Glutamatergic neuron (in vitro differentiated cells): ENCODE measurements at regions not wholly inside any gene's neighbourhood (a gene's known extent, or its start where the extent isn't known, plus 50 kb on each side); places are given as distances from the start of the nearest gene placed in this dataset.
"Not testable (repeated sequence)": the region's sequence is repeated elsewhere in the genome, so short reads cannot be mapped to it uniquely, and the experiment has no call there.

Source experiments
- DNase-seq: peaks from one replicate; pipeline ENCODE4 v3.0.0; 2022
- H3K27ac Mint-ChIP-seq: one replicate; pipeline ENCODE4 v1.8.0; 2020; ENCODE audit warnings: mild to moderate bottlenecking, mixed read lengths, inconsistent platforms; ENCODE audit not compliant: unreplicated experiment
- H3K27me3 Mint-ChIP-seq: one replicate; pipeline ENCODE4 v1.8.0; 2020; ENCODE audit warnings: mild to moderate bottlenecking, moderate library complexity, mixed read lengths, inconsistent platforms; ENCODE audit not compliant: unreplicated experiment
- H3K36me3 Mint-ChIP-seq: one replicate; pipeline ENCODE4 v1.8.0; 2020; ENCODE audit warnings: mild to moderate bottlenecking, mixed read lengths, inconsistent platforms; ENCODE audit not compliant: unreplicated experiment
- H3K4me1 Mint-ChIP-seq: one replicate; pipeline ENCODE4 v1.8.0; 2020; ENCODE audit warnings: mild to moderate bottlenecking, low read depth, mixed read lengths, inconsistent platforms; ENCODE audit not compliant: unreplicated experiment
- H3K4me3 Mint-ChIP-seq: one replicate; pipeline ENCODE4 v1.8.0; 2020; ENCODE audit warnings: mild to moderate bottlenecking, mixed read lengths, inconsistent platforms; ENCODE audit not compliant: unreplicated experiment
- H3K9me3 Mint-ChIP-seq: one replicate; pipeline ENCODE4 v1.8.0; 2020; ENCODE audit warnings: mild to moderate bottlenecking, moderate library complexity, mixed read lengths, inconsistent platforms; ENCODE audit not compliant: unreplicated experiment
- TF ChIP-seq, protein P1 (sequence below): fragments of 200-600 bp; sonication (generic); IDR thresholded peaks from one replicate; pipeline ENCODE4 v1.5.0; 2021; ENCODE audit not compliant: partially characterized antibody, unreplicated experiment

DNA sequence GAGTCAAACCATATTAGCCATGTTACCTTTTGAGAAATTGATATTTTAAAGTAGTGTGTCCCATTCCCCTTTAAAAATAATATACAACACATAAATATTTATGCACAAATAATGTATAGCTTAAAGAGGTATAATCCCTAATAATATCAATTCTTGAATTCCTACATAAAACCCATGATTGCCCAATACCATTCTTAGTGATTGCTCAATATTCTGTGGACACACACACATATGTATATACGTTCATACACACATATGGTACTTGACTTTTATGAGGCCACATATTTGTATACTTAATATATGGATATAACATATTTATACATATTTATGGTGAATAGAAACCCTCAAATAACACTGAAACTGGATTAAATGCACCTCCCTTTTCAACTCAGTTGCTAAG, 367.4 kb downstream of the ZBBX start:
- H3K4me3 Mint-ChIP-seq: no peak overlapping the region
- peaks cover 3% of the 10 kb centered on the region for H3K9me3 Mint-ChIP-seq
- no peak overlapping the region for H3K27ac Mint-ChIP-seq
- H3K36me3 Mint-ChIP-seq: no peaks in the 10 kb centered on the region
- DNase-seq: no peak
- TF ChIP-seq, protein P1, sequence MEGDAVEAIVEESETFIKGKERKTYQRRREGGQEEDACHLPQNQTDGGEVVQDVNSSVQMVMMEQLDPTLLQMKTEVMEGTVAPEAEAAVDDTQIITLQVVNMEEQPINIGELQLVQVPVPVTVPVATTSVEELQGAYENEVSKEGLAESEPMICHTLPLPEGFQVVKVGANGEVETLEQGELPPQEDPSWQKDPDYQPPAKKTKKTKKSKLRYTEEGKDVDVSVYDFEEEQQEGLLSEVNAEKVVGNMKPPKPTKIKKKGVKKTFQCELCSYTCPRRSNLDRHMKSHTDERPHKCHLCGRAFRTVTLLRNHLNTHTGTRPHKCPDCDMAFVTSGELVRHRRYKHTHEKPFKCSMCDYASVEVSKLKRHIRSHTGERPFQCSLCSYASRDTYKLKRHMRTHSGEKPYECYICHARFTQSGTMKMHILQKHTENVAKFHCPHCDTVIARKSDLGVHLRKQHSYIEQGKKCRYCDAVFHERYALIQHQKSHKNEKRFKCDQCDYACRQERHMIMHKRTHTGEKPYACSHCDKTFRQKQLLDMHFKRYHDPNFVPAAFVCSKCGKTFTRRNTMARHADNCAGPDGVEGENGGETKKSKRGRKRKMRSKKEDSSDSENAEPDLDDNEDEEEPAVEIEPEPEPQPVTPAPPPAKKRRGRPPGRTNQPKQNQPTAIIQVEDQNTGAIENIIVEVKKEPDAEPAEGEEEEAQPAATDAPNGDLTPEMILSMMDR: no peak
- no peaks in the 10 kb centered on the region for H3K27me3 Mint-ChIP-seq
- no peaks in the 10 kb centered on the region for H3K4me1 Mint-ChIP-seq

DNA sequence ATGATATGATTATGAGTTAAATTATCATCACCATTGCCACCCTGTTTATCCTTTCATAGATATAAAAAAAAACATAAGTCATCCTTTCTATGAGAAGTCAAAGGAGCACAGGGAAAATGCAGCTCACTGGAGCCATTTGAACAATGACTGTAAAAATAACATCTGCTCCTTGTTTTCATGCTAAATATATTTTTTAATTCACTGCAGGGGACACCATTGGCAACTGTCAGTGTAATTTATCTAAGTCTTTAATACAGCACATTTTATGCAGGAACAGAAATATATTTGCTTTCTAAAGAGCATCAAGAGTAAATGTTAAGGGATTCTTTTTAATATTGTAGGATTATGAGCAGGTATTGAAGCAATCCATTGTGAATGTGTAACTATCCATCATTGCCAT, 371.3 kb downstream of the ZBBX start:
- H3K27me3 Mint-ChIP-seq: no peaks in the 10 kb centered on the region
- H3K9me3 Mint-ChIP-seq: peaks cover 1% of the 10 kb centered on the region
- H3K4me1 Mint-ChIP-seq: no peaks in the 10 kb centered on the region
- no peak for DNase-seq
- TF ChIP-seq, protein P1: no peak
- no peak overlapping the region for H3K4me3 Mint-ChIP-seq
- no peaks in the 10 kb centered on the region for H3K36me3 Mint-ChIP-seq
- no peak overlapping the region for H3K27ac Mint-ChIP-seq

DNA sequence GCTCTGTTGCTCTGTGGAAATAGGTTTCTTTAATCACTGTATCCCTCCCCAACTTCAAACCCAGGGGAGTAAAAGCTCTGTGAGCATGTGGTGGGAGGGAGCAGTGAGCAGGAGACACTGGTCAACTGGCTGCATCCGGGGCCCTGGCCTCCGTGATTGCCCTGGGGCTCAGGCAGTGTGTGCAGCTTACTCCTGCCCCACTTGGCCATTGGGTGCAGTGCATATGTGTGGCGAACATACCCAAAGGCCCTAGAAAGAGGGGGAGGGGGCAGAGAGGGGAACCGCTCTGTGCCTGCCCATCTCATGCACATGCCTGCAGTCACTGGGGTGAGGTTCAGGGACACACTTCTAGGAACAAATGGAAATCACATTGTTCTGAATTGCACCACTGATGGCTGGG, 378.7 kb downstream of the ZBBX start:
- H3K4me3 Mint-ChIP-seq: no peak overlapping the region
- no peak for DNase-seq
- no peaks in the 10 kb centered on the region for H3K27me3 Mint-ChIP-seq
- peaks cover 3% of the 10 kb centered on the region for H3K9me3 Mint-ChIP-seq
- TF ChIP-seq, protein P1: no peak
- no peak overlapping the region for H3K27ac Mint-ChIP-seq
- H3K36me3 Mint-ChIP-seq: peaks cover 8% of the 10 kb centered on the region
- no peaks in the 10 kb centered on the region for H3K4me1 Mint-ChIP-seq

DNA sequence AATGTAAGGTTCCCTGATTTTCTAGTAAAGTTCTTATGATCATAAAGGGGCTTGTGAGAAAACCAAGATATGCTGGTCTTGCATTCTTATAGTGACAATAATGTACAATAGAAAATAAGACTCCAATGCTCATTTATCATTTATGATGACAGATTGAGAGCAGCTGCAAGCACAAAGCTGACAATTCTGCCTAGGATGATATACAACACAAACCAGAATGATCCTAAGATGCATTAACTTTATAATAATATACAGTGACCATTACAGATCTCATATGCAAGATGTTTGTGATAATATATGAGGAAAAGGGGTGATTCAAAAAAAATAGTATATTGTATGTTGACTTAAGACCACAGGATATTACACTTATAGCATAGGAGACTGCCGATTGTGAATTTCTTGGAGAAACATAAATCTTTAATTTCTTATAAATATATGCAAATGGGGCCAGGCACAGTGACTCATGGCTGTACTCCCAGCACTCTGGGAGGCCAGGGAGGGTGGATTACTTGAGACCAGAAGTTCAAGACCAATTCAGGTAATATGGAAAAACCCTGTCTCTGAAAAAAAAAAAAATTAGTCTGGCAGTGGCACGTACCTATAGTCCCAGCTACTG, 387.0 kb downstream of the ZBBX start:
- no peak for DNase-seq
- no peak overlapping the region for H3K4me3 Mint-ChIP-seq
- H3K36me3 Mint-ChIP-seq: no peaks in the 10 kb centered on the region
- no peaks in the 10 kb centered on the region for H3K27me3 Mint-ChIP-seq
- H3K9me3 Mint-ChIP-seq: peaks cover 1% of the 10 kb centered on the region
- TF ChIP-seq, protein P1: no peak
- no peaks in the 10 kb centered on the region for H3K4me1 Mint-ChIP-seq
- no peak overlapping the region for H3K27ac Mint-ChIP-seq

DNA sequence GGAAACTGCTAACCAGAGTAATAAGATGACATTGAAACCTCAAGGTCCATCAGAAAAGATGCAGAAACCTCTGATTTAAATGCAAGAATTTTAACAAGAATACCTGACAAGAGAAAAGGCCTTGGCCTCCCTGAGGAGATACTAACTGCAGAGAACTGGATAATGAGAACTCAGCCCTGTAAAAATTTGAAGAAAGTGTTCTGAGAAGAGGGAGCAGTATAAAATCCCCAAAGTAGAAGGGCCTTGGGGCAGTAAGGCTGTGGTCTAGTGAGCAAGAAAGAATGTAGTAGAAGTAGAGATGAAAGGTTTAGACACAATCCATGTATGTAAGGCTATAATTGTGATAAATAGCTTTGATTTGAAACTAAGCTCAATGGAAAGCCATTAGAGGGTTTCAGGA, 394.1 kb downstream of the ZBBX start:
- H3K4me1 Mint-ChIP-seq: no peaks in the 10 kb centered on the region
- no peak for DNase-seq
- H3K27me3 Mint-ChIP-seq: no peaks in the 10 kb centered on the region
- TF ChIP-seq, protein P1: no peak
- H3K9me3 Mint-ChIP-seq: no peaks in the 10 kb centered on the region
- H3K36me3 Mint-ChIP-seq: no peaks in the 10 kb centered on the region
- H3K4me3 Mint-ChIP-seq: no peak overlapping the region
- no peak overlapping the region for H3K27ac Mint-ChIP-seq

DNA sequence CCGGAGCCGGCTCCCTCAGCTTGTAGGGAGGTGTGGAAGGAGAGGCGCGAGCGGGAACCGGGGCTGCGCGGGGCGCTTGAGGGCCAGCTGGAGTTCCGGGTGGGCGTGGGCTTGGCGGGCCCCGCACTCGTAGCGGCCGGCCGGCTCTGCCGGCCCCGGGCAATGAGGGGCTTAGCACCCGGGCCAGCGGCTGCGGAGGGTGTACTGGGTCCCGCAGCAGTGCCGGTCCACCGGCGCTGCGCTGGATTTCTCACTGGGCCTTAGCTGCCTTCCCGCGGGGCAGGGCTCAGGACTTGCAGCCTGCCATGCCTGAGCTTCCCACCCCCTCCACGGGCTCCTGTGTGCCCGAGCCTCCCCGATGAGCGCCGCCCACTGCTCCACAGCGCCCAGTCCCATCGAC, 404.3 kb downstream of the ZBBX start:
- not testable (repeated sequence) for H3K4me3 Mint-ChIP-seq, H3K36me3 Mint-ChIP-seq

DNA sequence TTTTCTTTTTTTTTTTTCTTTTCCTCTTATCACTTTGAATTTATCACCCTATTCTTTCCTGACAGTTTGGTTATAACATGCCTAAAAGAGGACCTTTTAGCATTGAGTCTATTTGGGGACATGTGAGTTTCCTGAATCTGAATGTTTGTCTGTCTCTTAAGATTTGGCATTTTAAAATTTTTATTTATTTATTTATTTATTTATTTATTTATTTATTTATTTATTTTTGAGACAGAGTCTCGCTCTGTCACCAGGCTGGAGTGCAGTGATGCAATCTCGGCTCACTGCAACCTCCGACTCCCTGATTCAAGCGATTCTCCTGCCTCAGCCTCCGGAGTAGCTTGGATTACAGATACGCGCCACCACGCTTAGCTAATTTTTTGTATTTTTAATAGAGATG, 412.4 kb downstream of the ZBBX start:
- H3K27ac Mint-ChIP-seq, DNase-seq, H3K4me3 Mint-ChIP-seq, H3K36me3 Mint-ChIP-seq, H3K27me3 Mint-ChIP-seq, H3K4me1 Mint-ChIP-seq, H3K9me3 Mint-ChIP-seq: not testable (repeated sequence)

More for the DNA sequence above, 404.3 kb downstream of the ZBBX start:
- H3K4me1 Mint-ChIP-seq, H3K27ac Mint-ChIP-seq, H3K27me3 Mint-ChIP-seq, DNase-seq, H3K9me3 Mint-ChIP-seq: not testable (repeated sequence)
